ENCODE measurements at regions not wholly inside any gene's neighbourhood (a gene's known extent, or its start where the extent isn't known, plus 50 kb on each side); places are given as distances from the start of the nearest gene placed in this dataset.
A peak's percentile ranks its signal among the peaks of the same experiment; 100 is the strongest.
"Not testable (repeated sequence)": the region's sequence is repeated elsewhere in the genome, so short reads cannot be mapped to it uniquely, and the experiment has no call there.

GRCh38 chr2:43068631-43069517 lies 157.5 kb downstream of the ZFP36L2 start:
- DNase-seq, result no peak

- DNase-seq, result no peak
Measured at GRCh38 chr2:43068041-43068533, 158.3 kb downstream of the ZFP36L2 start.

- DNase-seq, result no peak
Measured at GRCh38 chr2:43067254-43068040, 159.0 kb downstream of the ZFP36L2 start.

GRCh38 chr2:43066541-43067253 lies 159.7 kb downstream of the ZFP36L2 start:
- not testable (repeated sequence) for DNase-seq

GRCh38 chr2:43065871-43066270 lies 160.5 kb downstream of the ZFP36L2 start:
- no peak for DNase-seq

- no peak for DNase-seq
Measured at GRCh38 chr2:43065036-43065435, 161.4 kb downstream of the ZFP36L2 start.

GRCh38 chr2:43063096-43063495 lies 163.3 kb downstream of the ZFP36L2 start:
- DNase-seq, result not testable (repeated sequence)

GRCh38 chr2:43062058-43062457 lies 164.3 kb downstream of the ZFP36L2 start:
- DNase-seq, result no peak

GRCh38 chr2:43060390-43061016 lies 165.9 kb downstream of the ZFP36L2 start:
- no peak for DNase-seq

GRCh38 chr2:43059183-43059897 lies 167.1 kb downstream of the ZFP36L2 start:
- DNase-seq, result peak; percentile 62 to 83

- no peak for DNase-seq
Measured at GRCh38 chr2:43058726-43059110, 167.7 kb downstream of the ZFP36L2 start.

GRCh38 chr2:43057742-43058725 lies 168.4 kb downstream of the ZFP36L2 start:
- DNase-seq, result peak in 1 of 2 experiments; percentile 23

- peak; percentile 66 to 83 for DNase-seq
Measured at GRCh38 chr2:43057026-43057741, 169.2 kb downstream of the ZFP36L2 start.

GRCh38 chr2:43055985-43056384 lies 170.4 kb downstream of the ZFP36L2 start:
- DNase-seq, result no peak

- no peak for DNase-seq
Measured at GRCh38 chr2:43055086-43055912, 171.1 kb downstream of the ZFP36L2 start.

- DNase-seq, result no peak
Measured at GRCh38 chr2:43054367-43054766, 172.0 kb downstream of the ZFP36L2 start.

- DNase-seq, result no peak
Measured at GRCh38 chr2:43052944-43053306, 173.5 kb downstream of the ZFP36L2 start.

- no peak for DNase-seq
Measured at GRCh38 chr2:43052204-43052943, 174.0 kb downstream of the ZFP36L2 start.
